Activated CD8-positive, alpha-beta memory T cell treated with anti-CD3 and anti-CD28 coated beads for 36 hours (primary cell): ENCODE measurements at regions not wholly inside any gene's neighbourhood (a gene's known extent, or its start where the extent isn't known, plus 50 kb on each side); places are given as distances from the start of the nearest gene placed in this dataset.

Source experiments
- CTCF ChIA-PET: fragments of 350-600 bp; sonication (Branson Sonifier 250); formaldehyde crosslinking; loops from one replicate; lab custom pipeline; 2021; ENCODE audit warnings: antibody characterized with exemption; lab: Charles Lee
- POLR2A ChIA-PET: fragments of 350-600 bp; sonication (Branson Sonifier 250); formaldehyde crosslinking; loops from one replicate; lab custom pipeline; 2021; ENCODE audit warnings: antibody characterized with exemption; lab: Charles Lee

- CTCF ChIA-PET = no interaction called here
Measured at GRCh38 chrX:63993936-63994335, 208.9 kb upstream of the ARHGEF9 start.

GRCh38 chrX:63985906-63986305 is 200.9 kb upstream of the ARHGEF9 start:
- CTCF ChIA-PET = no interaction called here

More at GRCh38 chrX:63993936-63994335, 208.9 kb upstream of the ARHGEF9 start:
- POLR2A ChIA-PET = no interaction called here

GRCh38 chrX:63979480-63979879 is 194.5 kb upstream of the ARHGEF9 start:
- POLR2A ChIA-PET = no interaction called here
- CTCF ChIA-PET = no interaction called here

More at GRCh38 chrX:63985906-63986305, 200.9 kb upstream of the ARHGEF9 start:
- POLR2A ChIA-PET = no interaction called here

GRCh38 chrX:63967551-63967950 is 182.5 kb upstream of the ARHGEF9 start:
- CTCF ChIA-PET = interaction anchor here (0.5 kb wide), 1 partner anchor 85 kb away, joined by 4 read pairs; no protein-coding TSS in a partner anchor
- POLR2A ChIA-PET = no interaction called here

- POLR2A ChIA-PET = no interaction called here
- CTCF ChIA-PET = no interaction called here
Measured at GRCh38 chrX:63963095-63963784, 178.2 kb upstream of the ARHGEF9 start.

- ChIA-PET POLR2A (no interaction called here), CTCF (no interaction called here)
Measured at GRCh38 chrX:63961964-63962363, 176.9 kb upstream of the ARHGEF9 start.

GRCh38 chrX:63959975-63960374 is 175.0 kb upstream of the ARHGEF9 start:
- POLR2A ChIA-PET = no interaction called here
- CTCF ChIA-PET = no interaction called here

- CTCF ChIA-PET = no interaction called here
- POLR2A ChIA-PET = no interaction called here
Measured at GRCh38 chrX:63958134-63958865, 173.3 kb upstream of the ARHGEF9 start.

- POLR2A ChIA-PET = no interaction called here
- CTCF ChIA-PET = no interaction called here
Measured at GRCh38 chrX:63935835-63936234, 150.8 kb upstream of the ARHGEF9 start.

GRCh38 chrX:63934791-63935190 is 149.8 kb upstream of the ARHGEF9 start:
- ChIA-PET POLR2A (no interaction called here), CTCF (no interaction called here)

- CTCF ChIA-PET = no interaction called here
- POLR2A ChIA-PET = no interaction called here
Measured at GRCh38 chrX:63934160-63934559, 149.1 kb upstream of the ARHGEF9 start.

- ChIA-PET CTCF (no interaction called here), POLR2A (no interaction called here)
Measured at GRCh38 chrX:63932907-63933306, 147.9 kb upstream of the ARHGEF9 start.

- ChIA-PET CTCF (no interaction called here), POLR2A (no interaction called here)
Measured at GRCh38 chrX:63932006-63932405, 147.0 kb upstream of the ARHGEF9 start.

- ChIA-PET POLR2A (no interaction called here), CTCF (no interaction called here)
Measured at GRCh38 chrX:63930140-63930539, 145.1 kb upstream of the ARHGEF9 start.

GRCh38 chrX:63929608-63930007 is 144.6 kb upstream of the ARHGEF9 start:
- CTCF ChIA-PET = no interaction called here
- POLR2A ChIA-PET = no interaction called here

GRCh38 chrX:63927848-63928247 is 142.8 kb upstream of the ARHGEF9 start:
- ChIA-PET CTCF (no interaction called here), POLR2A (no interaction called here)

- POLR2A ChIA-PET = no interaction called here
- CTCF ChIA-PET = no interaction called here
Measured at GRCh38 chrX:63922221-63922620, 137.2 kb upstream of the ARHGEF9 start.

GRCh38 chrX:63920875-63921274 is 135.9 kb upstream of the ARHGEF9 start:
- CTCF ChIA-PET = no interaction called here
- POLR2A ChIA-PET = no interaction called here

GRCh38 chrX:63919081-63919480 is 134.1 kb upstream of the ARHGEF9 start:
- ChIA-PET CTCF (no interaction called here), POLR2A (no interaction called here)

GRCh38 chrX:63918611-63919010 is 133.6 kb upstream of the ARHGEF9 start:
- CTCF ChIA-PET = no interaction called here

GRCh38 chrX:63917296-63917695 is 132.3 kb upstream of the ARHGEF9 start:
- ChIA-PET CTCF (no interaction called here), POLR2A (no interaction called here)

More at GRCh38 chrX:63918611-63919010, 133.6 kb upstream of the ARHGEF9 start:
- POLR2A ChIA-PET = no interaction called here
